DMS 273 treated with DMSO at 0.1 percent for 48 hours (cell line): ENCODE measurements at regions not wholly inside any gene's neighbourhood (a gene's known extent, or its start where the extent isn't known, plus 50 kb on each side); places are given as distances from the start of the nearest gene placed in this dataset.

Experiments
- DNase-seq: peaks from one replicate; lab custom pipeline; 2025; lab: John Stamatoyannopoulos, UW

DNA sequence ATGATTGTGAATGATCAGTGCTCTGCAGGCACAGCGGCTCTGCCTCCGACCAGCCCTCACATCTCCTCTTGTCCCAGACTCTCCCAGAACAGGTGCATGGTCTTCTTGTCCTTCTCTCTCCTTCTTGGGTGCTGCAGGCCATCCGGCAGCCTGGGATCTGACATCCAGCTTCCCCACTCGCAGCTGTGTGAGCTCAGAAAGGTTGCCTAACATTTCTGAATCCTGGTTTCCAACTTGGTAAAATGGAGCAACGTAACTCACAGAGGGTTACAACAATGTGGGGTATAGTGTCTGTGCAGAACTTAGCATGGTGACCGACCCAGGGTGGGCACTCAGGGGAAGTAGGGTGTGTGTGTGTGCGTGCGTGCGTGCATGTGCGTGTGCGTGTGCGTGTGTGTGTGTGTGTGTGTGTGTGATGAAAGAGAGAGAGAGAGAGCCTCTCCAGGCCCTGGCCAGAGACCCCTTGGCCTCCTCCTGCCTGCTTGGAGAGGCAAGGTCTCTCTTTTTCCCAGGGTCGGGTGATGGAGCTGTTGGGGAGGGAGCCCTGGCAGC is 110.1 kb downstream of the SNX5 start:
- no peak for DNase-seq

DNA sequence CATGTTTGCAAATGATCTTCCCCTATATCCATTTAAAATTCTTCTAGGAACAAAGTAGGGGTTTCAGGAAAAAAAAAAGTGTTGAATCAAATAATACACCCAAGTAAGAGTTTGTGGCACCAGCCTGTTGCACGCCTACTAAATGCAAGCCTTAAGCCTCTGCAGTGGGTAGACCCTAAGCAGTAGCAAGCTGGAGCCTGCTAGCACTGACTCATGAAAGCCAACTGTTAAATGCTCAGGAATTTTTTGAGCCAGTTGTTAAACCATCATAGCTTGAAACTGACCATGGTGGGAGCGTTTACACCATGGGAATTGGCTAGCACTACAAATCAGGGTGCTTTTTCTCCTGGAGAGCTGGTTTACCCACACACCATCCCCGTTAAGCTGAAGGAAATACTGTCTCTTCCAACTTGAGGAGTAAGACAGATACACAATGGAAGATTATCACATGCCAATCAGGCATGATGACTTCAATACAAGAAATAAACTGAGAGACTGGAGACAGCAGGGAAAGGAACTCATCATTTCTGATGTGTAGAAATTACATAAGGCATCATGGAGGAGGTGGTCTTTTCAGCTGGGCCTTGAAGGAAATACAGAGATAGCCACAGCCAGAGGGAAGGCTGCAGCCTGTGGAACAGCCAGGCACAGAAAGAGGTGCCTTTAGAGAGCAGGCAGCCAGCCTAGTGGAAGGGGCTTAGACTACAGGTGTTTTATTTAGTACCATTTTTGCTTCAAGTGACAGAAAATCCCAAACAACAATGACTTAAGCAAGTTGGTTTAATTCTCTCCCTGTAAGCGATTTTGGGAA is 110.8 kb downstream of the SNX5 start:
- DNase-seq = no peak

DNA sequence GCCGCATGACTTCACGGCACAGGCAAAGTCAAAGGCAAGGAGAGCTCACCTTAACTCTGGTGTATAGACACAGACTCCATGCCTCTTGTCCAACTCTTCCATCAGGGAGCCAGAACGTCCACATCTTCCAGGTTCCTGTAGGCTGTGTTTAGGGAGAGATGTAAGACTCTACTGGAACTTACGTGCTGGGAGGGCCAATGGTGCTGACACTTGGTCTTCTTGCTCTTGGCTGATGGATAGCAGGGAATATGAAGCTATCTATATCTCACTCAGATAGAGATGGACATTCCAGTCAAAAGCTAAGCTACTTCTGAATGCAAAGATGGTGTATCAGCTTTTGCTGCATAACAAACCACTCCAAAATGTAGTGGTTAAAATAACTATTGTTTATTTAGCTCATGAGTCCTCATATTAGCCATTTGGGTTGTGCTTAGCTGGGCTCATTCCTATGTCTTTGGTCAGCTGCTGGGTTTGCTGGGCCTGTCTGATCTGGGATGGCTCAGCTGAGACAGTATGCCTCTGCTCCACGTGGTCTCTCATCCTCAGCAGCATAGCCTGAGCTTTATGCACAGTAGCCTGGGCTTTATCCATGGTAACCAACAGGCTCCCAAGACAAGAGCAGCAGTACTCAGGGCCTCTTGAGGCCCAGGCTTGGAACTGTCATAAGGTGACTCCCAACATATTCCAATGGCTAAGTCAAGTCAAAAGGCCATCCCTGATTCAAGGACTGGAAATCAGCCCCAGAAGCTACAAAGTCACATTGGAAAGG is 111.6 kb downstream of the SNX5 start:
- DNase-seq = no peak

DNA sequence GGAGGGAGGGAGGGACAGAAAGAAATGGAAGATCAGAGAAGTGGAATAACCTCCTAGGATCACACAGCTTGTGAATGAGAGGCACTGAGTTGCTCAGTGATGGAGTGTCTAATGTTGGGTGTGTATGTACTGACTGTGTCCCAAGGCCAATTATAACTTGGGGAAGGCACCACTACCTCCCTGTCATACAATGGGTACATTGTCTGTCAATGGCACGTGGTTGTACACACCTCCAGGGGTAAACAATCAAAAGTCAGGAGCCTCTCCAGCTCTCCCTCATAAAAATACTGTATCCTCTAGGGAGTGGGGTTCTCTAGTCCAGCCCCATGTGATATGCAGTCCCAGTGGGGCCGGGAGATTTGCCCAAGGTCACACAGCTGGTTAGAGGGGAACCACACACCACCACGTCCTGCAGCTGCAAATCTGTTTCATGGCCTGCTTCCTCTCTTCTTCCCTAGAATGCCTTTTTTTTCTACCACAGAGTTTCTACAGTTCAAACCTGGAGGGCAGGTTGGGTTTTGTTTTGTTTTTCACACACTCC is 112.5 kb downstream of the SNX5 start:
- no peak for DNase-seq

DNA sequence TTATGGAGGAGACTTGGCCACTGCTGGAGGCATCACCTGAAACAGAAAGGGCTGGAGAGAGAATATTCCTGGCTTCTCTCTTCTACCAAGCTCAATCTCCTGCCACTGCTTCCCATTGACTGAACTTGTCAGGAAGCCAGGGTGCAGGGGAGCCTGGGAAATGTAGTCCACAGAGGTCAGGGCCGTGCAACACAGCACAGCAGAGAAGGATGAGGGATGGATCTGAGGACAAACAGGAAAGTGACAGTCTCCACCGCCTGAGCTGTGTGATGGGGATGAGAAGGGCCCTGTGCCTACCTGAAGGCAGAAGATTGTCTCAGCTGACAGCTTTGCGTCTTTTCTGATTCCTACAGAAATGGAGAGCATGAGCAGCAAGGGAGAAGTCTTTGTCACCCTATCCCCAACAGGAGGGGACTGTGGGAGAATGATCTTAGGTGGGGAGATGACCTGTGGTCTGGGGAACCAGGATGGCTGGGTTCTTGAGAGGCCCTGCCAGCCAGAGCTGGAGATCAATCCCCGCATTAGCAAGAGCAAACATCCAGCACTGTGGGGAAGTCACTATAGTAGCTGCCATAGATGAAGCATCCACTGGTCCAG is 114.2 kb downstream of the SNX5 start:
- DNase-seq = no peak

DNA sequence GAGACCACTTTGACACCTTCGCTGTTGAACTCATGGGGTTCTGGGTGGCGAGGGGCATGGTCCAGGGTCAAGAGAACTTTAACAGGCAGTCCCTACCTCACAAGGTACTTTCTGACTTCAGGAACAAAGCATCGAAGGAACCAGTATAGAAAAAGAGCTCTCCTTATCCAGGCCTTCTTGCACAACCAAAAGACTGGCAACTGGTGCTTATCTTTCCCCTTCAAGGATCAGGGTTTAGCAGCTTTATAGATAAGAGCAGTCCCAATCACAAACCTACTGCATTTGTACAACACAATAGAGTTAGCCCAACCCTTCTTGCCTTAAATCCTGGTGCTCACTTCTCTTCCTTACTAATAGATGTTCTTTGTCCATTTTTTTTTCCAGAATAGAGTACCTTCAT is 116.3 kb downstream of the SNX5 start:
- DNase-seq = no peak

DNA sequence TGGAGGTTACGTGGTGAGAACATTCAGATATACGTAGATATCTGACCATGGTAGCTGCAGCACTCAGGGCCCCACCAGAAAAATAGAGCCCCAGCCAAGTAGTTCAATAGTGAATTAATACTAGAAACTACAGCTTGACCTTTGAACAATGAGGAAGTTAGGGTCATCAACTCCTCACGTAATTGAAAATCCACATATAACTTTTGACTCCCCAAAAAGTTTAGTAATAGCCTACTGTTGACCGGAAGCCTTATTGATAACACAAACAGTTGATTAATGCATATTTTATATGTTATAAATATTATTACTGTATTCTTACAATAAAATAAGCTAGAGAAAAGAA is 117.9 kb downstream of the SNX5 start:
- no peak for DNase-seq

DNA sequence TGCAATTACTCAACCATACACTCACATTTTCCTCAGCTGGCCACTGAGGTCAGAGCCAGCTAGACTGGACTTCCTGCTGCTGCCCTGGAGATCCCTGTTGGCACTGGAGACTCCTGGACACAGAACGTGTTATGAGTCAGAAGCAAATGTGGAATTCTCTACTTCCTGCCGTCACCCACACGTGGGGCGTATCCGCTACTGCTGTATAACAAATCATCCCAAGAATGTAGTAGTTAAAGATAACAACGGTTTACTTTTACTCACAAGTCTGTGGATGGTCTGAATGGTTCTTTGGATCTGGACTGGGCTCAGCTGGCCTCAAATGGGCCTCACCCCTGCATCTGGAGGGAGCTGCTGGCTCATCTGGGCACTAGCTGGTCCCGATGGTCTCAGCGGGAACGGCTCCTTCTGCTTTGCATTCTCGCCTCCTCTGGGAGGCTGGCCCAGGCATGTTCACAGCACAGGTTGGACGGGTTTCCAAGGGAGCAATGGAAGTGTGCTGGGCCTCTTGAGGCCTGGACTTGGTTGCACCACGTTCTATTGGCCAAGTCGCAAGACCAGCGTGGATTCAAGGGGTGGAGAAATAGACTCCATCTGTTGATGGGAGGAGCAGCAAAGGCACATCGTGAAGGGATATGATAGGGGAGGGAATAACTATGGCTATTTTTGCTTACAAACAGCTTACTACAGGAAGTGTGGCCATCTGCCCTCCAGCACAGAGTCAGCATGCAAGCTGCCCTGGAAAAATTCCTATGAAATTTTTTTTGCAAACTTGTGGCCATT is 118.5 kb downstream of the SNX5 start:
- DNase-seq = peak; percentile 68

DNA sequence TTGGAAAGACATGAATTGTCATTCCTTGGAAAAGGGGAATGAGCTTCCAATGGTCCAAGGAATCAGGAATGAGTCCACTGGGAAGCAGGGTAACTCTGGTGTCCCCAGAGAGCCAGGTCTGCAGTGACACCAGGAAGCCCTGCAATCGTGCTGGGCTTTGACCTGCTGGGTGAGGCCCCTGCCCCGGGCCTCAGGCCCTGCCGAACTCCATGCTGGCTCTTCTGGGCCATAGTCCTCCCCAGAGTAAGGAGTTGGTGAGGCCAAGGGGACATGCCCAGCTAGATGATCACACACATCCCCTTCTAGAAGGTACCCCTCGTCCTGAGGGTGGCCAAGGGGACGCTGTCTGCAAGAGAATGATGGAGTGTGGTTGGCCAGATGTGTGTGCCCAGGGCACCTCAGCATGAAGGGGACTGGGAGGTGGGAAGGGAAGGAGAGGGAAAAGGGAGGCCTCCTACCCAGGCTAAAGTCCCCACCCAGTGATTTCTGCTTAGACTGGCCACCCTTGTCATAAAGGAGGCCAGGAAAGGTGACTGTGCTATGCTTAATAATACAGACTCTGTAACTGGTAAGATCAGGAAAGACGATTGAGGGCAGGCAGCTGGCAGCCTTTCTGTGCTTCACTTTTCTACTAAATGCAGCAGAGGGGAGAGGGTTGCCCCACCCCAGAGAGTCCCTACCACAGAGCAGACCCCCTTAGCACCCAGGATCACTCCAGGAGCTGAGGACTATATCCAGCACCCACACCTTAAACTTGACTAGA is 119.3 kb downstream of the SNX5 start:
- no peak for DNase-seq

DNA sequence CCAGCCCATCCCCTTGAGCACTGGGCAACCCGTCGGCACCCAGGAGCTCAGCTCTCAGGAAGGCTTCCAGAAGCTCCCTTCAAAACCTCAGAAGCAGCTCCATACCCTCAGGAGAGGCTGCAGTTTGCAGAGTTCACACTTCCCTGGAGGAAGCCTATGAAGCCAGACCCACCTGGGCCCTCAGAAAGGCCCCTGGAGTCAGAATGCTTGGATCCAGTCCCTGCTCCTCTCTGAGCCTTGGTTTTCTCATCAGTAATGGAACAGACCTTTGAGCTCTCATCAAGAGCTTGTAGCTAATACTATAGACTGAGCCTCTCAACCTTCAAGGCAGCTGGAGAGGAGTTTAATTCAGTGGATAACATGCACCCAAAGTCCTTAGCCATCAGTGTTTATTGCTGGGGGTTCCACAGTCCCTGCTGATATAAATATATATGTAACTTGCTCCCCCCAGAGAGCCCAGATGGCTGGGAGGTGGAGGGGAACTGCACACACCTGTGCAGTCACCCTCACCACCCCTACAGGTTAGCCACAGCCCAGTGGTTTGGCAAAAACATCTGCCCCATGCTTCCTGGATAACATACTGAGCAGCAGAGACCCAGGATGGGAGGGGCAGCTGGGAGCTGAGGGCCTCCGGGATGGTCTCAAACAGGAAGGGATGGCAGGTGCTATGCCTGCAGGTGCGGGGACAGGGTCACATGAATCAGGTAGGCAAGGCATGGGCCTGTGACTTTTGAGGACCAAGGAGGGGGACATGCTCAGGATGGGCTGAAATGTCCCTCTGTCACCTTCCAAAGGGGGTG is 120.1 kb downstream of the SNX5 start:
- no peak for DNase-seq

DNA sequence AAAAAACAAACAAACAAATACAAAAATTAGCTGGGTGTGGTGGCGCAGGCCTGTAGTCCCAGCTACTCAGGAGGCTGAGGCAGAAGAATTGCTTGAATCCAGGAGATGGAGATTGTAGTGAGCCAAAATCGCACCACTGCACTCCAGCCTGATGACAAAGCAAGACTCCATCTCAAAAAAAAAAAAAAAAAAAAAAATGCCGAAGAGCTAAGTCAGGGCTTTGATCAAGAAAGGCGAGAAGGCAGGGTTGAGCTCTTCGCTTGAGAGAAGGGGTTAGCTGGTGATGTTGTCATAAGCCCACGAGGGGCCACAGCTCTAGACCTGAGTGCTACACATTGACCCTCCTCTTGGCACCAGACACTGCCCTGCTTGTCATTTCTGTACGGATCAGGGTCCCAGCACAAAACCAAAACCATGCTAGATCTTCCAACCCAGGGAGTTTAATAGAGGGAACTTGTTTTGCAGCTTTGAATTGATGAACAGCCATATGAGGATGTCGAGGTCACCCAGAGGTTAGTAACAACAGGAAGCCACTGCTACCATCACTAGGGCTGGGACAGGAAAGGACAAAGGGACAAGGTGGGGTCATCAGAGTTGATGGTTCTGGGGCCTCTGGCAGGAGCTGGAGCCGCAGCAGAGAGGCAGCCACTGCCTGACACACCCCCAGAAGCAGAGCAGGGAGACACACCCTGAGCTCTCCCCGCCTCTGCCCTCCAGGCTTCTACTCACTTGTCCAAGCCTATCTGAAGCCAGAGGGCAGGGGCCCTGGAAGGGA is 122.7 kb downstream of the SNX5 start:
- DNase-seq = no peak

DNA sequence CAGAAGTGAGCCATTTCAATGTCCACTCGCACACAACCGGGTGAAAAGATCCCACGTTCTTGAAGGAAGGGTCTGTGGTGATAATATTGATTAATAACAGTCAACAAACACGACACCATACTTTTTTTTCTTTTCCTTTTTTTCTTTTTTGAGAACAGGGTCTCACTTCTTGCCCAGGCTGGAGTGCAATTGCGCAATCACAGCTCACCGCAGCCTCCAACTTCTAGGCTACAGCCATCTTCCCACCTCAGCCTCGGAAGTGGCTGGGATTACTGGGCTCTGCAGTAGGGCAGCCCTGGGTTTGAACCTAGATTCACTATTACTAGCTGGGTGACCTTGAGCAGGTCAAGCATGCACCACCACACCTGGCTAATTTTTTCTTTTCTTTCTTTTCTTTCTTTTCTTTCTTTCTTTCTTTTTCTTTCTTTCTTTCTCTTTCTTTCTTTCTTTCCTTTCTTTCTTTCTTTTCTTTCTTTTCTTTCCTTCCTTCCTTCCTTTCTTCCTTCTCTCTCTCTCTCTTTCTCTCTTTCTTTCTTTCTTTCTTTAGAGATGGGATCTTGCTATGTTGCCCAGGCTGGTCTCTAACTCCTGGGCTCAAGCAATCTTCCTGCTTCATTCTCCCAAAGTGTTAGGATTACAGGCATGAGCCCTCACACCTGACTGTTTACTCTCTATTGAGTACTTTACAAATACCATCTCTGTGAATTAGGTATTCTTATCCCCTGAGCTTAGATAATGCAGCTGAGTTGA is 123.9 kb downstream of the SNX5 start:
- DNase-seq = no peak

DNA sequence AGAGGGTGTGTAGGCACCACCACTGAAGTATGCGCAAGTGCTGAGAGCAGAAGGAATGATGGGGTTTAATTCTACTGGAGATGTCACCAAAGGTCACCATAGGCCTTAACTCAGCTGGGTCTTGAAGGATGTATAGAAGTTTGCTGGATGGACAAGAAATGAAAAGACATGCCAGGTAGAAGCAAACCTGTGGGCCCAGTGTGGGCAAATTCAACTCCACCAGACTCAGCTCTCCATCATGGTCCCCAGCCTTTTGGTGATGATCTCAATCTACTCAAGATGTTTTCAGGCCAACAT is 124.5 kb downstream of the SNX5 start:
- no peak for DNase-seq

DNA sequence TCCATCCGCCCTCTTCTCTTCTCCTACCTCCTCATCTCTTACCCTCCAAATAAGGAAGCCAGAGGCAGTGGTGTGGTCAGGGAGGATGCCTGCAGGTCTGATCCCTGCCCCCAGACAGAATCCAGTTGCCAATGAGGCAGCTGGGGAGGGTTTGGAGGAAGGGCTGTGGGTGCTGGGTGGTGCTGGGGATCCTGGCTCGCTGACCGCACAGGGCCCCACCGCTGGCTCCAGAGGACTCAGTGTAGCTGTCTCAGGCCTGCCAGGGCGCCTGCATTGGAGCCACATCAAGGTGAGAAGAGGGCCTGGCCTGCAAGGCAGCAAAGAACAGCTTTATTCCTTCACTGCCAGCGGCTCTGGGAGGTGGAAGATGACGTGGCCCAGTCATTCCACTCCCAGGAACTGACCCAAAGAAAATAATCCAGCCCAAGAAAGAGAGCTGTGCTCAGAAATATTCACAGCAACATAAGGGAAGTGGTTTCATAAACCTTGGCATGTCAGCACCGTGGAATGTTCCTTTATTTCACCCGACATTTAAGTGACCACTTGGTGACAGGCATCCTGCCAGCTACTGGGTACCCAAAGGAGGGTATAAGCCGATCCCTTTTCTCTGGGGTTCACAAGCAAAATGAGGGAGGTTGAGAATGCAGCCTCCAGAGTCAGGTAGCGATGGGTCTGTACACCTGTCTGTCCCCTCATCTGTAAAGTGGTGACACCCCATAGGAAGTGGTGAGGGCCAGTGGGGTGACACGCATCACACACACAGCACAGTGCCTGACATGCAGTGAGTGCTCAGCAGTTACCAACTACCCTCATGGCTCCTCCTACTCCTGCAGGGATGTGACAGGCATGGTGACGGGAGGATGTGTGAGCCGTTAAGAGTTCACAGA is 125.1 kb downstream of the SNX5 start:
- no peak for DNase-seq

DNA sequence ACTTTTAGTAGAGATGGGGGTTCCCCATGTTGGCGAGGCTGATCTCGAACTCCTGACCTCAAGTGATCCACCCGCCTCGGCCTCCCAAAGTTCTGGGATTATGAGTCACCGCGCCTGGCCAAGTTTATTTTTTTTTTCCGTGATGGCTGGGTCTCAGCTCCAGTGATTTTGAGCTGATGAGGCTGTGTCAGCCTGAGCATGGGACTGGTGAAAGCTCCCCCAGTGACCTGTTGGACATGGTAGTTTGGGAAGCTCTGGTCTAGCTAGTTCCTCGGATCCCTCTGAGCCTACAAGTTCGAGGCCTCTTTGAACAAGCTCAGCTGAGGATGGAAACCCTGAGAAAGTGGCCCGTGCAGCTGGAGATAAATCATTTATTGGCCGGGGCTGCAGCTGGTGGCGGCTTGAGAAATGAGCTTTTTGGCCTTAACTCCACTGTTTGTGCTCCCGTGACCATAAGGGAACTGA is 126.8 kb downstream of the SNX5 start:
- DNase-seq = no peak

DNA sequence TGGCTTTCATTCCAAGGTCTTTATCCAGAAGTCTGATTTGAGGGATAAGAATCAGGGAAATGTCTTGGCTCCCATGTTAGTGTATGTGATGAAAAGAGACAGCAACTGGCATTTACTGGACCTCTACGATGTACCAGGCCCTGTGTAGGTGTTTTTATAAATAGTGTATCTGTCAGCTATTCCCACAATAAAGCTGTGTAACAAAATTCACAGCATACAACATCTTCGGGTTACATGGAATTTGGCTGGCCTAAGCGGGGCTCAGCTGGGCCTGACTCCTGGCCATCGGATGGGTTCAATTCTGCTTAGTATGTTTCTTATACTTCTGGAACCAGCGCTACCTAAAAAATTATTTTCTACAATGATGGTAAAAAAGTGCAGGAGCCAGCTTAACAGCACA is 128.2 kb downstream of the SNX5 start:
- DNase-seq = no peak

DNA sequence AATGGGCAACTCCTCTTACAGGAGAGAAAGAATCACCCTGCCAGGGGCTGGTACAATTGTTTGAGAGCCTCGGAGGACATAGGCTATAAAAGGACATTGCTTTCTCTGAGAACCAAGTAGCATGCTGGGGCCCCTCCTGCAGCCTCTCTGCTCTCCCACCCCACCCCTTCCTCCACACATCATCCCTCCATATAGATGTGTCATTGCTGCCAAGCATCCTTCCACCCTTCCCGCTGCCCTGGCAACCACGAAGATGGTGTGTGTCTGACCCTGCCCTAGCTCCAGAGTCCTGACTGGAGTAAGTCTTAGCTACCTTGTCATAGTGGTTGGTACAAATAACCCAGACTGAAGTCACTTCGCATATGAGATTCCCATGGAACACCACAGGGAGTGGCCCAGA is 129.7 kb downstream of the SNX5 start:
- no peak for DNase-seq

DNA sequence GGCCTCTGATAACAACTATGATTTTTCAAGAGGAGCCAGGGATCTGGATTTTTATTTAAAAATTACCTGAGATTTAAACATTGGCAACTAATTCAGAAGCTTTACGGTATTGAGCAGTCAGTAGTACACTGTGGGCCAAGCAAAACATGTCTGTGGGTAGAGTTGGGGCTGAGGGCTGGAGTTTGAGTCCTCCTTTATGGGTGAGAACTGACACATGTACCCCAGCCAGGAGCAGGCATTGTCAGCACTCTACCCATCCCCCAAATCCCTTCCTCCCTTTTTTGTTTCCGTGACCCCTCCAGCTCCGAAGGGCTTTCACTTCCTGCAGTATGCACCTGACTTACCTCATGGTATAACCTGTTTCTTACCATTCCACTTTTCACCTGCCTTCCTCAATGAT is 131.4 kb downstream of the SNX5 start:
- no peak for DNase-seq
